Smooth muscle cell (in vitro differentiated cells): ENCODE measurements at regions not wholly inside any gene's neighbourhood (a gene's known extent, or its start where the extent isn't known, plus 50 kb on each side); places are given as distances from the start of the nearest gene placed in this dataset.

Source experiments
- DNase-seq: peaks from one replicate; lab custom pipeline; 2025; ENCODE audit not compliant: unreplicated experiment; lab: John Stamatoyannopoulos, UW
- H2AFZ ChIP-seq: fragments of 200-600 bp; sonication (generic); 2 replicates; pipeline ENCODE4 v1.6.0; 2016; ENCODE audit warnings: antibody characterized with exemption, low read depth, mild to moderate bottlenecking
- H3F3A ChIP-seq: fragments of 200-600 bp; sonication (generic); 2 replicates; pipeline ENCODE4 v1.6.0; 2017; ENCODE audit warnings: antibody characterized with exemption, low read depth
- H3K27ac ChIP-seq: fragments of 200-600 bp; sonication (generic); 2 replicates; pipeline ENCODE4 v1.5.1; 2016; ENCODE audit warnings: low read depth, mild to moderate bottlenecking
- H3K27me3 ChIP-seq: fragments of 200-600 bp; sonication (generic); 2 replicates; pipeline ENCODE4 v1.6.1; 2016; ENCODE audit warnings: low read depth, mild to moderate bottlenecking
- H3K36me3 ChIP-seq: fragments of 200-600 bp; sonication (generic); 2 replicates; pipeline ENCODE4 v1.5.1; 2016; ENCODE audit warnings: low read depth
- H3K4me1 ChIP-seq: fragments of 200-600 bp; sonication (generic); 2 replicates; pipeline ENCODE4 v1.5.1; 2016; ENCODE audit warnings: low read depth
- H3K4me2 ChIP-seq: fragments of 200-600 bp; sonication (generic); 2 replicates; pipeline ENCODE4 v1.6.0; 2016; ENCODE audit warnings: mild to moderate bottlenecking
- H3K4me3 ChIP-seq: fragments of 200-600 bp; sonication (generic); 2 replicates; pipeline ENCODE4 v1.5.1; 2016; ENCODE audit warnings: mild to moderate bottlenecking
- H3K79me2 ChIP-seq: fragments of 200-600 bp; sonication (generic); 2 replicates; pipeline ENCODE4 v1.6.0; 2016; ENCODE audit warnings: low read depth, mild to moderate bottlenecking
- H3K9ac ChIP-seq: fragments of 200-600 bp; sonication (generic); 2 replicates; pipeline ENCODE4 v1.6.0; 2016; ENCODE audit warnings: low read depth
- H3K9me3 ChIP-seq: fragments of 200-600 bp; sonication (generic); replicated peaks from 2 replicates; pipeline ENCODE4 v1.5.1; 2016; ENCODE audit warnings: low read depth
- H4K20me1 ChIP-seq: fragments of 200-600 bp; sonication (generic); 2 replicates; pipeline ENCODE4 v1.6.0; 2016; ENCODE audit warnings: low read depth
- CTCF ChIP-seq: fragments of 200-600 bp; sonication (generic); IDR thresholded peaks from 2 replicates; pipeline ENCODE4 v1.5.1; 2017; ENCODE audit warnings: borderline replicate concordance, mild to moderate bottlenecking, antibody characterized with exemption; ENCODE audit not compliant: insufficient read depth, poor library complexity, severe bottlenecking
- WGBS: methylation state at CpG from one replicate; pipeline ENCODE4 v1.1.7; 2016; ENCODE audit warnings: low lambda C conversion rate; 5-methylcytosine and 5-hydroxymethylcytosine counted together

GRCh38 chr6:25038999-25039398, 103.2 kb upstream of the RIPOR2 start:
- no peaks in the 10 kb centered on the region for H3K27me3 ChIP-seq
- no peaks in the 10 kb centered on the region for H3K36me3 ChIP-seq
- no peak for TF ChIP-seq CTCF
- peaks cover 13% of the 10 kb centered on the region for H3F3A ChIP-seq
- no peaks in the 10 kb centered on the region for H3K9me3 ChIP-seq
- no peak overlapping the region for H3K27ac ChIP-seq
- no peak overlapping the region for H3K9ac ChIP-seq
- no peak overlapping the region for H3K4me3 ChIP-seq
- H3K4me2 ChIP-seq = no peak overlapping the region
- H3K4me1 ChIP-seq = peaks cover 16% of the 10 kb centered on the region
- no peak for DNase-seq
- no peaks in the 10 kb centered on the region for H4K20me1 ChIP-seq
- H3K79me2 ChIP-seq = no peaks in the 10 kb centered on the region
- whole genome bisulfite sequencing = 91% methylated on average over 6 of the region's 6 CpGs
- H2AFZ ChIP-seq = no peak overlapping the region

GRCh38 chr6:25041485-25042035, 105.8 kb upstream of the RIPOR2 start:
- 88% methylated on average over 12 of the region's 12 CpGs for WGBS
- no peak overlapping the region for H3K27ac ChIP-seq

GRCh38 chr6:25042036-25042521, 106.3 kb upstream of the RIPOR2 start:
- no peak for DNase-seq
- no peak for TF ChIP-seq CTCF
- Histone ChIP-seq H2AFZ (no peak overlapping the region), H3F3A (no peaks in the 10 kb centered on the region), H3K27ac (no peak overlapping the region), H3K9ac (no peak overlapping the region), H3K9me3 (no peaks in the 10 kb centered on the region), H3K27me3 (no peaks in the 10 kb centered on the region), H4K20me1 (no peaks in the 10 kb centered on the region), H3K4me1 (no peaks in the 10 kb centered on the region), H3K4me3 (no peak overlapping the region), H3K79me2 (no peaks in the 10 kb centered on the region), H3K36me3 (no peaks in the 10 kb centered on the region), H3K4me2 (no peak overlapping the region)
- 89% methylated on average over 13 of the region's 13 CpGs for WGBS

More at GRCh38 chr6:25041485-25042035, 105.8 kb upstream of the RIPOR2 start:
- H3F3A ChIP-seq = no peaks in the 10 kb centered on the region
- no peaks in the 10 kb centered on the region for H3K4me1 ChIP-seq
- no peaks in the 10 kb centered on the region for H3K79me2 ChIP-seq
- H3K9me3 ChIP-seq = no peaks in the 10 kb centered on the region
- H3K36me3 ChIP-seq = no peaks in the 10 kb centered on the region
- H2AFZ ChIP-seq = no peak overlapping the region
- H3K9ac ChIP-seq = no peak overlapping the region
- H4K20me1 ChIP-seq = no peaks in the 10 kb centered on the region
- no peak for TF ChIP-seq CTCF
- DNase-seq = no peak
- no peak overlapping the region for H3K4me2 ChIP-seq
- H3K4me3 ChIP-seq = no peak overlapping the region
- no peaks in the 10 kb centered on the region for H3K27me3 ChIP-seq

- Histone ChIP-seq H3K79me2 (no peaks in the 10 kb centered on the region), H3K36me3 (no peaks in the 10 kb centered on the region), H3F3A (no peaks in the 10 kb centered on the region), H3K4me3 (no peak overlapping the region), H3K9me3 (no peaks in the 10 kb centered on the region), H3K27ac (no peak overlapping the region), H3K27me3 (no peaks in the 10 kb centered on the region), H2AFZ (no peak overlapping the region), H4K20me1 (no peaks in the 10 kb centered on the region), H3K9ac (no peak overlapping the region), H3K4me1 (no peaks in the 10 kb centered on the region), H3K4me2 (no peak overlapping the region)
- DNase-seq = no peak
- no peak for TF ChIP-seq CTCF
- WGBS = 89% methylated on average over 5 of the region's 5 CpGs
These were observed 106.8 kb upstream of the RIPOR2 start for GRCh38 chr6:25042536-25042935.
